ENCODE measurements at regions not wholly inside any gene's neighbourhood (a gene's known extent, or its start where the extent isn't known, plus 50 kb on each side); places are given as distances from the start of the nearest gene placed in this dataset.

DNA sequence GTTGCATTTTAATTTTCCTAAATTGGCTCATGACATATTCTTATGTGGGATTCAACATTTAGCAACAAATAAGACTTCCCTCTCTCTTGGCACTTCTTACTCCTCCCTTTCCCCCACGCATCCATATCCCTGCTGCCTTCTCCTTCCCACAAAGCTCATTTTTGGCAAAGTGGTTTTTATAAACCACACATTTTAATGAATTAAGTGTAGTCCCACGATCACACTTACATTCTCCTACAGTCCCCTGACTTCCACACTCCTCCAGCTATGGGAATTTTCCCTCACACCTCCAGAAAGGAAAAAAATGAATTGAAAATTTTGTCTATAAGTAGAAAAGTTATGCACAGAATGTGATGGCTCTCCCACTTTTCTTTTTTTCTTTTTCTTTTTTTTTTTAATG, 345.0 kb downstream of the CD83 start:
- DNase-seq (ENCODE audit: low spot score) (no peak), ATAC-seq (no peak), FAIRE-seq (no peak)
- Histone ChIP-seq H3K36me3 (replicated peaks in 1 of 2; ENCODE audit: control insufficient read depth in 1 of 2, insufficient read depth in 2 of 2, low read length in 2 of 2) (no peaks in the 10 kb centered on the region), H3K9ac (ENCODE audit: insufficient read depth, low read depth, low read length) (no peak overlapping the region), H3K4me3 (replicated peaks in 1 of 3; ENCODE audit: insufficient read depth in 1 of 3, low read depth in 2 of 3, low read length in 3 of 3) (no peak overlapping the region), H3K9me3 (ENCODE audit: low read length) (no peaks in the 10 kb centered on the region), H3K79me2 (ENCODE audit: insufficient read depth, low read length) (no peaks in the 10 kb centered on the region), H3K4me2 (ENCODE audit: low read depth, low read length) (no peak overlapping the region), H3K27me3 (ENCODE audit: control insufficient read depth in 1 of 2, insufficient read depth in 2 of 2, low read length in 2 of 2) (no peaks in the 10 kb centered on the region), H4K20me1 (ENCODE audit: insufficient read depth, low read length) (no peaks in the 10 kb centered on the region), H3K27ac (ENCODE audit: extremely low read length, insufficient read depth, low read length) (no peak overlapping the region), H2AFZ (ENCODE audit: low read length) (no peak overlapping the region), H3K4me1 (ENCODE audit: insufficient read depth, low read length) (no peaks in the 10 kb centered on the region)
- ChIA-PET CTCF (ENCODE audit: low intra/inter-chr PET ratio, low total read pairs) (no interaction called here), POLR2A (no interaction called here)
- 1% methylated on average over 2 of the region's 2 CpGs for WGBS (ENCODE audit: low lambda C conversion rate)
- TF ChIP-seq ZNF724P (CRISPR knock-in tag; IDR thresholded peaks at IDR 0.05; ENCODE audit: borderline replicate concordance) (no peak), TGIF2 (CRISPR knock-in tag; IDR thresholded peaks at IDR 0.05) (no peak), ZSCAN22 (CRISPR knock-in tag; IDR thresholded peaks at IDR 0.05) (no peak), ZNF558 (CRISPR knock-in tag; IDR thresholded peaks at IDR 0.05; ENCODE audit: borderline replicate concordance) (no peak), TCF12 (IDR thresholded peaks at IDR 0.05) (no peak), TCF12 (CRISPR knock-in tag; IDR thresholded peaks at IDR 0.05) (no peak), ZNF33A (CRISPR knock-in tag; IDR thresholded peaks at IDR 0.05; ENCODE audit: borderline replicate concordance) (no peak), CREB1 (IDR thresholded peaks at IDR 0.05) (no peak), CREB1 (CRISPR knock-in tag; IDR thresholded peaks at IDR 0.05) (no peak), ZNF451 (CRISPR knock-in tag; IDR thresholded peaks at IDR 0.05) (no peak), ARID2 (CRISPR knock-in tag; IDR thresholded peaks at IDR 0.05; ENCODE audit: borderline replicate concordance) (no peak), MEF2D (CRISPR knock-in tag; IDR thresholded peaks at IDR 0.05) (no peak), ZNF790 (CRISPR knock-in tag; IDR thresholded peaks at IDR 0.05; ENCODE audit: borderline replicate concordance) (no peak), MED1 (CRISPR knock-in tag; IDR thresholded peaks at IDR 0.05) (no peak), ZKSCAN5 (CRISPR knock-in tag; IDR thresholded peaks at IDR 0.05) (no peak), KDM4B (CRISPR knock-in tag; IDR thresholded peaks at IDR 0.05) (no peak), POLR2G (IDR thresholded peaks at IDR 0.05; ENCODE audit: low read depth, low read length) (no peak)
- TF ChIP-seq, protein P1, sequence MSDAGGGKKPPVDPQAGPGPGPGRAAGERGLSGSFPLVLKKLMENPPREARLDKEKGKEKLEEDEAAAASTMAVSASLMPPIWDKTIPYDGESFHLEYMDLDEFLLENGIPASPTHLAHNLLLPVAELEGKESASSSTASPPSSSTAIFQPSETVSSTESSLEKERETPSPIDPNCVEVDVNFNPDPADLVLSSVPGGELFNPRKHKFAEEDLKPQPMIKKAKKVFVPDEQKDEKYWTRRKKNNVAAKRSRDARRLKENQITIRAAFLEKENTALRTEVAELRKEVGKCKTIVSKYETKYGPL (CRISPR knock-in tag; IDR thresholded peaks at IDR 0.05) = no peak
- TF ChIP-seq, protein P2, sequence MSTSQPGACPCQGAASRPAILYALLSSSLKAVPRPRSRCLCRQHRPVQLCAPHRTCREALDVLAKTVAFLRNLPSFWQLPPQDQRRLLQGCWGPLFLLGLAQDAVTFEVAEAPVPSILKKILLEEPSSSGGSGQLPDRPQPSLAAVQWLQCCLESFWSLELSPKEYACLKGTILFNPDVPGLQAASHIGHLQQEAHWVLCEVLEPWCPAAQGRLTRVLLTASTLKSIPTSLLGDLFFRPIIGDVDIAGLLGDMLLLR (CRISPR knock-in tag; IDR thresholded peaks at IDR 0.05) = no peak
- TF ChIP-seq, protein P3, sequence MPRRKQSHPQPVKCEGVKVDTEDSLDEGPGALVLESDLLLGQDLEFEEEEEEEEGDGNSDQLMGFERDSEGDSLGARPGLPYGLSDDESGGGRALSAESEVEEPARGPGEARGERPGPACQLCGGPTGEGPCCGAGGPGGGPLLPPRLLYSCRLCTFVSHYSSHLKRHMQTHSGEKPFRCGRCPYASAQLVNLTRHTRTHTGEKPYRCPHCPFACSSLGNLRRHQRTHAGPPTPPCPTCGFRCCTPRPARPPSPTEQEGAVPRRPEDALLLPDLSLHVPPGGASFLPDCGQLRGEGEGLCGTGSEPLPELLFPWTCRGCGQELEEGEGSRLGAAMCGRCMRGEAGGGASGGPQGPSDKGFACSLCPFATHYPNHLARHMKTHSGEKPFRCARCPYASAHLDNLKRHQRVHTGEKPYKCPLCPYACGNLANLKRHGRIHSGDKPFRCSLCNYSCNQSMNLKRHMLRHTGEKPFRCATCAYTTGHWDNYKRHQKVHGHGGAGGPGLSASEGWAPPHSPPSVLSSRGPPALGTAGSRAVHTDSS (CRISPR knock-in tag; conservative IDR thresholded peaks at IDR 0.05) = no peak
- BruUV-seq (replicated peaks) = no TSS peak
- in situ Hi-C loops (cut with HindIII; ENCODE audit: extremely low pct_ligation_motif_present, low pct_unique_long_range_greater_than_20kb) = no loop called here
- intact Hi-C loops (cut with micrococcal nuclease; ENCODE audit: unreplicated experiment) = no loop called here

Data from HepG2 (cell line).